GM21529 (cell line): ENCODE measurements at regions not wholly inside any gene's neighbourhood (a gene's known extent, or its start where the extent isn't known, plus 50 kb on each side); places are given as distances from the start of the nearest gene placed in this dataset.
"Not testable (repeated sequence)": the region's sequence is repeated elsewhere in the genome, so short reads cannot be mapped to it uniquely, and the experiment has no call there.

Experiments used
- ATAC-seq: cut with Tn5 transposase; IDR thresholded peaks from one replicate; pipeline ENCODE4 v1.9.1; 2021; ENCODE audit not compliant: unreplicated experiment

- no peak for ATAC-seq
Observed at GRCh38 chr6:37078814-37079213, 73.4 kb downstream of the FGD2 start.

- no peak for ATAC-seq
Observed at GRCh38 chr6:37081042-37081607, 75.7 kb downstream of the FGD2 start.

- ATAC-seq, result no peak
Observed at GRCh38 chr6:37082390-37083130, 77.1 kb downstream of the FGD2 start.

GRCh38 chr6:37083243-37084138 is 78.0 kb downstream of the FGD2 start:
- ATAC-seq, result no peak

GRCh38 chr6:37084665-37085064 is 79.2 kb downstream of the FGD2 start:
- ATAC-seq, result not testable (repeated sequence)

- no peak for ATAC-seq
Observed at GRCh38 chr6:37085198-37085597, 79.7 kb downstream of the FGD2 start.

GRCh38 chr6:37088897-37089296 is 81.1 kb upstream of the PIM1 start:
- ATAC-seq, result no peak

GRCh38 chr6:37089783-37090182 is 80.2 kb upstream of the PIM1 start:
- ATAC-seq, result no peak

- ATAC-seq, result not testable (repeated sequence)
Observed at GRCh38 chr6:37091104-37091503, 78.8 kb upstream of the PIM1 start.

GRCh38 chr6:37091586-37091985 is 78.4 kb upstream of the PIM1 start:
- ATAC-seq, result not testable (repeated sequence)

GRCh38 chr6:37092923-37093727 is 76.8 kb upstream of the PIM1 start:
- ATAC-seq, result no peak

GRCh38 chr6:37093728-37094069 is 76.3 kb upstream of the PIM1 start:
- ATAC-seq, result no peak

GRCh38 chr6:37095997-37096396 is 74.0 kb upstream of the PIM1 start:
- ATAC-seq, result no peak

GRCh38 chr6:37097335-37097734 is 72.6 kb upstream of the PIM1 start:
- no peak for ATAC-seq

- ATAC-seq, result no peak
Observed at GRCh38 chr6:37099442-37099841, 70.5 kb upstream of the PIM1 start.

GRCh38 chr6:37100745-37101144 is 69.2 kb upstream of the PIM1 start:
- no peak for ATAC-seq

GRCh38 chr6:37101991-37102298 is 68.0 kb upstream of the PIM1 start:
- no peak for ATAC-seq

GRCh38 chr6:37102299-37103168 is 67.4 kb upstream of the PIM1 start:
- ATAC-seq, result peak; percentile 85

- ATAC-seq, result no peak
Observed at GRCh38 chr6:37103169-37104039, 66.5 kb upstream of the PIM1 start.

GRCh38 chr6:37104824-37105147 is 65.2 kb upstream of the PIM1 start:
- no peak for ATAC-seq
